ENCODE measurements at regions not wholly inside any gene's neighbourhood (a gene's known extent, or its start where the extent isn't known, plus 50 kb on each side); places are given as distances from the start of the nearest gene placed in this dataset.

DNA sequence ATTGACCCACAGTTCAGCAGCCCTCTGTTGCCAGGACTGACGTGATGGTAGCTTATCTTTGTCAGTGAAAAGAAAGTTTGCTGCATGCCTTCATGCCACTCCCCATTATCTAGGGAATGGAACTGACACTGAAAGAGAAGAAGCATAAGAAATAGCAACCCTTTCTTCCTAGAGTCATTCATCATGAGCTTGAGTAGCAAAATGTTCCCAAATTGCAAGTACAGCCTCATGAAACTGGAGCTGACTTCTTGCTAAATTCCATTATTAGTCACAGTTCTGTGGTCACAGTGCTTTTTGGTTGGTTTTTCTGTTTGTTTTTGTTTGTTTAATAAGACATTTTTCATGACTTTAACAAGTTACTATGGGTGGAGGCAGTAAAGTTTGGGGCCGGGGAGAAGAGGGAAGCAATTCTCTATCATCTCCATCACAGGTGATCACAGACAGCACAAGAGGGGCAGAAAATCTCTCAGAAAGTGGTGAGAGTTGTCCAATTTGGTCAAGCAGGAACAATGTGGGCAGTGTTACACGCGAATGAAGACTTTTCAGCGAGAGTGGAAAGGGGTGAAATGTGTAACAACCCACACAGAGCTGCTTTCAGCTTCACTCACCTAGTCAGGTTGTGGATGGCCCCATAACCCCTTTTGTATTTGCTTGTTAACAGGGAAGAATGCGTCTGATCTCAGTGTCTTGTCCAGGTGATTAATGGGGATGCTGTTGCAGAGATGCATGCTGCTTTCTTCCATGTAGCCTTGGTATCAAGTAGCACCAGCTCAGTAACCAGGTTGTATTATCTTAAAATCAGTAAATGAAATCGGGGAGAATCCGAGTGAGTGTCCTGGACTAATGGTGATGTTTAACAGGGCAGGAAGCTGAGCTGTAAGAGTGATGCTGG lies 440.4 kb downstream of the DMRT2 start:
- DNase-seq (ENCODE audit: low read depth): peak; percentile 0
- H3K4me3 ChIP-seq (ENCODE audit: low read depth, low read length): no peak overlapping the region
- no peak for TF ChIP-seq CTCF (IDR thresholded peaks at IDR 0.05; ENCODE audit: insufficient read depth, low read depth, low read length)

GRCh38 chr9:1492156-1492555 lies 442.0 kb downstream of the DMRT2 start:
- no peak overlapping the region for H3K4me3 ChIP-seq (ENCODE audit: low read depth, low read length)
- TF ChIP-seq CTCF (IDR thresholded peaks at IDR 0.05; ENCODE audit: insufficient read depth, low read depth, low read length): no peak
- DNase-seq (ENCODE audit: low read depth): no peak

DNA sequence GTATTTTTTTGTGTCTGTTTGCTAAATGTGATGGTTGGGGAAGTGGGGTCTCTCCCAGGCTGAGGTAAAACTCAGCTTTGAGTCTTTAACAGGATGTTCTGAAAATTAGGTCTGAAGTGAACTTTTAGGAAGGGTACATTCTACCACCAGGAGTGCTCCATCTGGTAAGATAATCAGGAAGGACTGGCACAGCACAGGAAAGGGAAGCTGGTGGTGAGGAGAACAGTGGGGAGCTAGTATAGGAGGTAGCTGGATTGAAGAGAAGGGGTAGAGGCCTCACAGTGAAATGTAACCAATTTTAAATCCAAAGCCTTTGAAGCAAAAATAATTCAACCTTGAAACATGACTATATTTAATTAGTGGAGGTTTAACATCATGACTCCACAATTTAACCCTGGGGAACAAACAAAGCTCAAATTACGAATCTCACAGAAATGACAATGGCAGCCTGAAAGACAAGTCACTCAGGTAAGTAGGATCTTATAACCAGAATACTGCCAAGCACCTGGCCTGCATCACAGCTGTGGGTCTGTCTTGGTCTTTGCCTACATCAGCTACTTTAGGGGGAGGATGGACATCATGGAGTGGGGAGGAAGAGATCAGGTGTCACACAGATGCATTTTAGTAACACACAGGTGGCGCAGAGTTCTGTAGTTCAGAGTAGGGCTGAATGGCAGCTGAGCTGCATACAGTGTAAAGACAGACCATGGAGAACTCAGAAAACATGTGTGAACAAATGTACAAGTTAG lies 445.3 kb downstream of the DMRT2 start:
- TF ChIP-seq CTCF (IDR thresholded peaks at IDR 0.05; ENCODE audit: insufficient read depth, low read depth, low read length): no peak
- no peak overlapping the region for H3K4me3 ChIP-seq (ENCODE audit: low read depth, low read length)
- no peak for DNase-seq (ENCODE audit: low read depth)

GRCh38 chr9:1505489-1505888 lies 455.3 kb downstream of the DMRT2 start:
- no peak for TF ChIP-seq CTCF (IDR thresholded peaks at IDR 0.05; ENCODE audit: insufficient read depth, low read depth, low read length)
- no peak overlapping the region for H3K4me3 ChIP-seq (ENCODE audit: low read depth, low read length)
- DNase-seq (ENCODE audit: low read depth): no peak

DNA sequence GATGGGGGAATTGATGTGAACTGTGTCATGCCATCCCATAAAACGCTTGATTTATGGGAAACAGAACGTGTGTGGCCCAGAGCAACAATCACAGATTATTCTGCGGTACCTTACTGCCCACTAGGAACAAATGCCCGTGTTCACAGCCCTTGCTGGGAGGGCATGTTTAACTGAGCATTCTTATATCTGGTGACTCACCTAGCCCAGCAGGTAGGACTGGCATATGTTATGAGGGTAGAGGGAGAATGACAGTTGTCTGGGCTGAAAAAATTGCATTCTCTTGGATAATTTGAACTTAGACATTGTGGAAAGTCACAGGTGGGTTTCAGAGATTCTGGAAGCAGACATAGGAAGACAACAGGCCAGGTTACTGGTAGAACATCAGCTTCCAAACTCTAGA lies 460.6 kb downstream of the DMRT2 start:
- TF ChIP-seq CTCF (IDR thresholded peaks at IDR 0.05; ENCODE audit: insufficient read depth, low read depth, low read length): no peak
- no peak for DNase-seq (ENCODE audit: low read depth)
- no peak overlapping the region for H3K4me3 ChIP-seq (ENCODE audit: low read depth, low read length)

DNA sequence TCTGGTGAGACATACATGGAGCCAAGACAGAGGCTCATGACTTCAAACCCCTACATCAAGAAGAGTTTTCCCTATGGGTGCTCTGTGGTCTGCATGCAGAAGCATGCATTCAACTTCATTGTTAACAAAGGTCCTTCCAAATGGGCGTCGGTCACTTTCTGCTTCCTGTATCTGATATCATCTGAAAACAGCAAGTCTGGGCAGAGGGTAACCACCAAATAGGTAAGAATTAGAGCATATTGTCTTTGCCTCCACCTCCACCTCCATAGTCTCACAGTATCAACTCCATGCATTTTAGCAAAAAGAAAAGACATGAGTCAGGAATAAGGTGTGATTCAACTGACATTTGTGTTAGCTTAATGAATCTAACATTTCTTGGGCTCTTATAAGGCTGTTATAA lies 462.9 kb downstream of the DMRT2 start:
- no peak for DNase-seq (ENCODE audit: low read depth)
- no peak overlapping the region for H3K4me3 ChIP-seq (ENCODE audit: low read depth, low read length)
- TF ChIP-seq CTCF (IDR thresholded peaks at IDR 0.05; ENCODE audit: insufficient read depth, low read depth, low read length): no peak

Measured in fibroblast of villous mesenchyme (primary cell).